GM21717 (cell line): ENCODE measurements at regions not wholly inside any gene's neighbourhood (a gene's known extent, or its start where the extent isn't known, plus 50 kb on each side); places are given as distances from the start of the nearest gene placed in this dataset.
A peak's percentile ranks its signal among the peaks of the same experiment; 100 is the strongest.

Experiments used
- ATAC-seq: cut with Tn5 transposase; IDR thresholded peaks from one replicate; pipeline ENCODE4 v1.9.1; 2021; ENCODE audit warnings: mild to moderate bottlenecking, moderate library complexity; ENCODE audit not compliant: unreplicated experiment

DNA sequence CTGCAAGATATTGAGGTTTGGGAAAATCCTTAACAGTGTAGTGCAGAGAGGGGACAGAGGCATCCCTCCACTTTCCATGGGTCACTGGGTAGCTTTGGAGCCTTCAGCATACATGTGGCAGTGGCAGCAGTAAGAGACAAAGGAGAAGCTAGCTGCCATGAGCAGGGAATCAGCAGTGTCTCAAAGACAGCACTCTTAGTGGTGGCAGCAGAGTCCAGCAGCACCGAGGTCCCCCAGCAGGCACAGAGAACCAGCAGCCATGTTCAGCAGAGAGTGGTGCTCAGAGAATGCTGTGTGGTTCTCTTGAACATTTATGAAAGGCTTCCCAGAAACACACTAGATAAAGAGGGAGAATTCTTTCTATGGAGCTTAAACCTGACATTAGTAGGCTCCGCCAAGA lies 308.5 kb downstream of the CENPC start:
- no peak for ATAC-seq

DNA sequence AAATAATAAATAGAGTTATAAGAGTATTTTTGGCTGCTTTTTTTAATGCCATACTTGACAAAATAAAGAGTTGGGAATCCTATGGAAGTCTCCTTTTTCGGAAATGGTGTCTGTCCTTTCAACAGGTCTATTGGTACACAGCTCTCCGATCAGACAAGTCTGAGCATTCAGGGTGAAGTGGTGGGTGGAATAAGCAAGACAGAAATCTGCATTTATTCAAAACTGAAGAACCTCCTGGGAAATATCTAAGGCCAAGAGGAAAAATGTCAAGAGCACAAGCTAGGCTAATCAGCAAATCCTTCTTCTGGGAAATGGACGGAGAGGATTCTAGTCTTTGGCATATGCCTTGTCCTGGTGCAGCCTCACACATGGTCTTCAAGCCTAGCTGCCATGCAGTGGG lies 309.0 kb downstream of the CENPC start:
- no peak for ATAC-seq

DNA sequence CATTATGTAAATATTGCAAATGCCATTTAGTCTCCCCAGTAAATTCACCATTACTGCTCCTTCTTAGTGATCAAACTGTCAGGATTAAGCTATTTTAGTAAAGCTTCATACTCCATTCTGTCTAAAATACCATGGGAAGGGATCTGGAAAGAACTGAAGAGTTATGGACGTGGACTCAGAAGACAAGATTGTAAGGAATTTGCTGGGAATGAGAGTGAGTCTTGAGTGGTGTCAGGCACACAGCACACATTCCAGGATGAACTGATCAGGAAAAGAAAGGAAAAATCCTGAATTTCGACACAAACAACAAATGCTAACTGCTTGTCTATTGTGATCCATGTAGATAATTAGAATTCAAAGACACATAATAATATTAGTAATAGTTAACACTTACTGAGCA lies 311.0 kb downstream of the CENPC start:
- no peak for ATAC-seq

DNA sequence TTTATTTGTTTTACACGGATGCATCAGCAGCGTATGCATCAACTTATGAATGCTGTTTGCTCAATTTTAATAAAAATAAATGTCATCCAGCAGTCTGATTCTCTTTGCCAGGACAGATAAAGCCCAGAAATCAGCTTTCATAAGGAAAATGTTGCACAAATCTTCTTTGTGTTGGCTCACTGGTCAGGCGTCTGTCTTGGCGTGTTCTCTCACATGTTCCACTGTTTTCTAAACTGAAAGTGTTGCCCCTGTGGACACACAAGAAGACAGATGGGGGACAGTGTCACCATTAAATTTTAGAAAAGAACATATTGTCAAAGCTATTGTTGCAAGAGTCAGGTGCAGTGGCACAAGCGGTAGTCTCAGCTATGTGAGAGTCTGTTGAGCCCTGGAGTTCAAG lies 316.2 kb downstream of the CENPC start:
- ATAC-seq = no peak

DNA sequence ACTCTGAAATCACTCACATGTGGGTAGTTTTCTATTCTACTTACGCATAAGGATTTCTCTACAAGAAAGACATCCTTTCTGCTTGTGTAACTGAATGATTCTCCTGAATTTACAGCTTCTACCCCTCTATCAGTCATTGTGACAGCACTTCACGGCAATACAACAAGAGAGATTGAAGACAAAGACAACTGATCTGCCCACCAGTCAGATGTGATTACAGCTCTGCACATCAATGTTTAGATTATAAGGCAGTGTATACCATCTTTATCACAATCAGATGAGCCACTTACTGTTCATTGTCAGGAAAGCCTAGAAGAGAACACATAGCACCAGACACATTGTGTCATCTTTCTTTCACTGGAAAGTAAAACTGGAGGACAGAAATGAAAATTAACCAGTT lies 324.4 kb downstream of the CENPC start:
- no peak for ATAC-seq

DNA sequence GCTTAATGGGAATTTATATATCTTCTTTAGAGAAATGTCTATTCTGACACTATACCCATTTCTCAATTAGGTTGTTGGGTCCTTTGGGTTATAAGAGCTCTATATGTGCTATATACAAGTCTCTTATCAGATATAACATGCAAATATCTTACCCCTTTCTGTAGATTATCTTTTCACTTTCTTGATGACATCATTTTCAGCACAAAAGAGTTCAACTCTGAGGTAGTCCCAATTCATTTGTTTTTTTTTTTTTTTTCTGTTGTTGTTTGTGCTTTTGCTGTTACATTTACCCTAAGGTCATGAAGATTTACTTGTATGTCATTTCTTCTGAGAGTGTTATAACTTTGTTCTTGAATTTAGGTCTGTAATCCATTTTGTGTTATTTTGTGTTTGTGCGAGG lies 326.4 kb downstream of the CENPC start:
- ATAC-seq = no peak

DNA sequence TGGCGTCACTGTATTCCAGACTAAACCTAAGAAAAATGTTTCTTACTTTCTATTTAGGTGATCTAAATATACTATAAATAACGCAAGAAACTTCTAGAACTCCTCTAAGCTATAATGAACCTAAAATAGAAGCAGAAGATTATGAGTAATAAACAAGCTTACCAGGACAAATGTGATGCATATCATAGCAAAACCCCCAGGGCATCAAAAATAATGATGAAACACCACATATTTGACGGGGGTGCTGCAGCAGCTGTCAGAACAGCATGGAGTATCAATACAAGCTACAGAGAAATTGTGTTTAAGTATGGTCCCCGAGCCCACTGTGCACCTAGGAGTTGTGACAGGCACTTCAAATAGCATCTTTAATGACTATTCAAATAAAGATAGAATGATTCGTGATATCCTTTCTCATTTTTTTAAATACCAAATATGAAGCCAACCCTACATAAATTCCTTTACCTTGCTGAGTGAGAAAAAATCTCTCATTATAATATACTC lies 337.3 kb downstream of the CENPC start:
- no peak for ATAC-seq

DNA sequence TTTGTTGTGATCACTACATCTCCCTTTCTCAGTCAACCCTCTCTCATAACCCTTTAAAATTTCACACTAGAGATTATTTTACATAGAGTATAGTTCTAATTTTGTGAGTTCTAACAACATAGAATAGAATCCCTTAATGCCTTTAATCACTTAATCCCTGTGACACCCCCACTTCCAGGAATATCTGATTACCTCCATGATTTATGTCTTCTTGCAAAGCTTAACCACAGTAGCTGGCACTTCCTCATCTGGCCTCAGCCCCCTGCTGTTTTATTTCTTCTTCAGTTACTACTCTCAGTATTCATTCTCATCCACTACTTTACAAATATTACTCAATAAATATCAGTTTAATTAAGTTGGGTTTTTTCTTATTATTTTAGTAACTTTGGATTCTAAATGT lies 340.9 kb downstream of the CENPC start:
- ATAC-seq = no peak

DNA sequence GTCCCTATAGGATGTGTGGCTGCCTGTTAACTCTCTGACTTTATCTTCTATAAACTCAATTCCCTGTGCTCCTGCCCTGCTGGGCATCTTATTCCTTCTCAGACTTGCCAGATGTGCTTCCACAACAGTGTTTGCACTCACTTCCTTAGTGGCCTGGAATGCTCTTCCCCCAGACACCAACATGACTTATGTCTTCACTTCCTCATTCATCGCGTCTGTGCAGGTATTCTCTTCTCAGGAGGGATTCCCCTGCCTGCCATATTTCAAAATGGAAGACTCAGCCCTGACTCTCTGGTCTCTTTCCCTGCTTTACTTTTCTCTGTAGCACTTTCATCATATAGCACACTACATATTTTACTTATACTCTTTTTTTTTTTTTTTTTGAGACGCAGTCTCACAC lies 344.0 kb downstream of the CENPC start:
- no peak for ATAC-seq

DNA sequence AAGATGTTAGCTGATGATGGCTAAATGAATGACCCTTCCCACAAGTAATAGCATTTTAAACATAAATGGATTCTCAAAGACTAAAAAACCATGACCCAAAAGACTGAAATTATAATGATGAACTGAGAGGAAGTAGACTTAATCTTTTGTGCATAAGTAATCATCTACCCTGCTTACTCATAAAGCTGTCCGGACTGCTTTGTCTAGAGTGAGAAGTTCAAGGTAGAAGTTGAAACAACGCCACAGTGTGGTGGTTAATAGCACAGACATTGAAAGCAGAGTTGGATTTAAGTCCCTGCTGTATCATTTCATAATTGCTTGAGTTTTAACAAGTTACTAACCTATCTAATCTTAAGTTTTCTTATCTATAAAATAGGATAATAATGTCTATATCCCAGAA lies 346.6 kb downstream of the CENPC start:
- no peak for ATAC-seq

DNA sequence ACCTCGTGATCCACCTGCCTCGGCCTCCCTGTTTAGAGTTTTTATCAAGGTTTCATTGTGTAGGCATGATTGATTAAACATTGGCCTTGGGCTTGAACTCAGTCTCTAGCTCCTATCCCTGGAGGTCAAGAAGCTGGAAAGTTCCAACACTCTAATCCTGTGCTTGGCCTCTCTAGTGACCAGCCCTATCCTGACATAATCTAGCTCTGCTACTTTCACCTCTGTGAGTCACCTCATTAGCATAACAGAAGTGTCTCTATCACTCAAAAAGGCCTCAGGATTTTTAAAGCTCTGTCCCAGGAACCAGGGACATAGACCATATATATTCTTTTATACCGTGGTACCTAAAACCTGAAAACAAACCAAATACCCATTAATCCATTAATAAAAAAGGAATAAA lies 377.5 kb downstream of the CENPC start:
- ATAC-seq = no peak

DNA sequence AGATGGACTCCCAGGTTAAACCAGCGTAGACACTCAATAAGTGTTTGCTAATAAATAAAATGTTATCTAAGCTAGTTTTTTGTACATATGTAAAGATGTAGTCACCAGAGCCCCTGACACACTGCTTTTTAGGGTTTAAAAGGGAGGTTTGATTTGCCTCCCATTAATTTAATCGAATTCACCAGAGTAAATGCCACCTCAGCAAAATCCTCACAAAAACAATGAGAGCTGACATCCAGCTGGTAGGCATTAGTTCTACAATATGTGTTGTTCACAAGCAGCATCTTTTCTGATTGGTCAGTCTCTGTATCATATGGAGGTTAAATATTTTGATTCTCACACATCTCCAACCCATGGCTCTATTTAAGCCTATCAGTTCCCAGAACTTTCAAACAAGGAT lies 382.6 kb downstream of the CENPC start:
- ATAC-seq = no peak

DNA sequence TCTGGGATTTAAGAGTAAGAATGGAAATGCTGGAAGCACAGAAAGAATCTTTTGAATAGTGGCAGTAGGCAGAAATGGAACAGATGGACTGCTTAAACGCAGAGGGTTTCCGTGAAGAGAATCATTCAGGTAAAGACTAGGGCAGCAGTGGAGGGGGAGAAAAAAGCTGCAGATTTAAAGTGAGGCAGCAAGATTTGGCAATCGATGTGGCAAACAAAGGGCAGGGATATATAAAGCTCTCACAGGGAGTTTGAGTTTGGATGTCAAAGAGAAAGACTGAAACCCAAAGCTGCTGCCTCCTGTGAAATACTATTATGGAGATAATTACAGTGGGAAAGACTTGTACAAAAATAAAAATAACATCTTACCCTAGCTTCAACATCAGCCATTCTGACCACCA lies 384.0 kb downstream of the CENPC start:
- no peak for ATAC-seq

DNA sequence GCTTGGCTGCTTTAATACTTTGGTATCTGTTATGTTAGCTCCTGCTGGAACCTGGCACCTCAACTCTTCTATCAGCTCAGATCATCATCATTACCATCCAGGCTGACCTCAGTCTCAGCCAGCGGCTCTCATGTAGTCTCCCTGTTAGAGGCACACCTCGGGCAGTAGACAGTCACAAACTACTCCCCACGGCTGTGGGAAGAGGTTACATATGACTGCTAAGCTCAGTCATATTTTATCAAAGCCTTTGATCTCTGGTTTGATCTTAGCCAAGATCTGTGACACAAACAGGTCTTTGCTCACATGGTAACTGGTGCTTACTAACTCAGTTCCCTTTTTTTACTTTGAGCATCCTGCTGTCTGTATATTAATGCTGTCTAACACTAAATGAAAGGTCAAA lies 384.9 kb downstream of the CENPC start:
- no peak for ATAC-seq

DNA sequence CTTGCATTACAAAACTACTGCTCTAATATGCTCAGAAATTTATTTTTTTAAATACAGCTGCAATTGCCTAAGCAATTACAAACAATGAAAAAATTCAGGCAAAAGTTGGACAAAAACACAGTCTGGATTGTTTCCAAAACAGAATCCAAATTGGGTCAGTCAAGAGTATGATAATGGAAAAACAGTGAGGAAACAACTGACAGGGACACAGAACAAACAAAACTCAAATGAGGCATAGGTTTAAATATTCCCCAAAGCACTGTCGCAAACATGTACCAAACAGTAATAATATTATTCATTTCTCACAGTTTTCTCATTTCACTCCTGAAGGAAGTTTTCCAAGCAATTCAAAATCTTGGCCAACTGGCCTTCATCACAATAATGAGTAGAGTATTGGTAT lies 386.6 kb downstream of the CENPC start:
- no peak for ATAC-seq

DNA sequence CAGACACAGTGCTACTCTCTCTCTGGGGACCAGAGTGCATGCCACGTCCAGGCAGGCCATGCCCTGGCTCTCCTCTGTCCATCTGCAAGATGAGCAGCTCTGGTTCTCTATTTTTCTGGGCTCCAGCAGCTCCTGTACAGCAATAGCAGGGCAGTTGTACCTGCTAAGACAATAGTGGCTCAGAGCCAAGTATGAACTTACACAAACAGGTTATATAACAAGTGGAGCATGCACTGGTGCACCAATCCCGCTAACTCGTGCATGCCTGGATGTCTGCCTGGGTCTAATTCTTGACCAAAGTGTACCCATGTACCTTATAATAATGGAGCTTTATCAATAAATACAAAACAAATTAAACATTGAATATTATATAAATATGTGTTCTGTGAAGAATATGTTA lies 392.3 kb downstream of the CENPC start:
- ATAC-seq = no peak

DNA sequence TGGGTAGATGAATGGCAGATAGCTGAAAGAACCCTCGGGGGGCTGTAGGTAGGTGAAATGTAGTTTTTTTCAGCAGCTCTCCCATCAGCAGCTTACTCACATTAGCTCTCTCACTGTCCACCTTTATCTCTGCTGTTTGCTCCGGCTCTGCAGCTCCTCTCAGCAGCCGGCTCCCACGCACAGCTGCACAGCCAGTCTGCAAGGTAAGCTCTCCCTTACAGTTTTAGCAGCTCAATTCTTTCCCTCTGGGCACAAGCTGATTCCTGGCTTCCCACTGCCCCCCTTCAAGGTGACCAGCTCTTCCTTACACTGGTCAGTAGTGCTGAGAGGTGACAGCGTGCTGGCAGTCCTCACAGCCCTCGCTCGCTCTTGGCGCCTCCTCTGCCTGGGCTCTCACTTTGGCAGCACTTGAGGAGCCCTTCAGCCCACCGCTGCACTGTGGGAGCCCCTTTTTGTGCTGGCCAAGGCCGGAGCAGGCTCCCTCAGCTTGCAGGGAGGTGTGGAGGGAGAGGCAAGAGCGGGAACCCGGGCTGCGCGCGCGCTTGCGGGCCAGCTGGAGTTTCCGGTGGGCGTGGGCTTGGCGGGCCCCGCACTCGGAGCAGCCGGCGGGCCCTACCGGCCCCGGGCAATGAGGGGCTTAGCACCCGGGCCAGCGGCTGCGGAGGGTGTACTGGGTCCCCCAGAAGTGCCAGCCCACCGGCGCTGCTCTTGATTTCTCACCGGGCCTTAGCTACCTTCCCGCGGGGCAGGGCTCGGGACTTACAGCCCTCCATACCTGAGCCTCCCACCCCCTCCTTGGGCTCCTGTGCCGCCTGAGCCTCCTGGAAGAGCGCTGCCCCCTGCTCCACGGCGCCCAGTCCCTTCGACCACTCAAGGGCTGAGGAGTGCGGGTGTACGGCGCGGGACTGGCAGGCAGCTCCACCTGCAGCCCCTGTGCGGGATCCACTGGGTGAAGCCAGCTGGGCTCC lies 393.6 kb downstream of the CENPC start:
- ATAC-seq = no peak

DNA sequence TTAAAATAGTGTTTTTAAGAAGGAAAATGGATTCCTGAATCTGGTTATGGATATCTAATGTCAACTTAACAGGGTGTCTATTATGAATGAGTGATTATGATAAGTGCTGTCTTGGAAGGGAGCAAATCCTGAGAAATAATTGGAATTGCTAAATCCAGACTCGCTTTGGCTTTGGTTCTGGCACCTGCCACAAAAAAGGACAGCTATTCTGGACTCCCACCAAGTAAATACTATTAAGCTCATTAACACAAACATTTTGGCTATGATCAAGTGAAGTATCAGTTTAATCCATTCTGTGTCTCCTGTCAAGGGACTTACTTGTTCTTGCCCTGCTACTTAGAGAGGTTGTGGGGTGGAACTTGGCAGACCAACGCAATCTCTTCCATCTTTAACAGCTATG lies 403.7 kb downstream of the CENPC start:
- no peak for ATAC-seq

DNA sequence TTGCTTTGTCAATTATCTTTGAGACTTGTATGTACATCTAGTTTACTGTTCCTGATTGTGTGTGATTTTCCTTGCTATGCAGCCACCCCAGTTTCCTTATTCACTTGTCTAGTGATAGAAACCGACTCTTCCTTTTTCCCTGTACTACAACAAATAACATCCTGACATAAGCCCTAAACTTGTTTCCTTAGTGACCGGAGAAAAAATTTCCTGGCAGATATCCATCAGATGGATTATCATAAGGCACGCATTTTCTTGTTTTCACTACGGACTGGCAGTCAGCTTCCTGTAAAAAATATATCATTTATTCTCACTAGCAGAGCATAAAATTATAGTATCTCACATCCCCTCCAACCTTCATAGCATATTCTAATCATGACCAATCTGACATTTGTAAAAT lies 410.7 kb downstream of the CENPC start:
- ATAC-seq = no peak

DNA sequence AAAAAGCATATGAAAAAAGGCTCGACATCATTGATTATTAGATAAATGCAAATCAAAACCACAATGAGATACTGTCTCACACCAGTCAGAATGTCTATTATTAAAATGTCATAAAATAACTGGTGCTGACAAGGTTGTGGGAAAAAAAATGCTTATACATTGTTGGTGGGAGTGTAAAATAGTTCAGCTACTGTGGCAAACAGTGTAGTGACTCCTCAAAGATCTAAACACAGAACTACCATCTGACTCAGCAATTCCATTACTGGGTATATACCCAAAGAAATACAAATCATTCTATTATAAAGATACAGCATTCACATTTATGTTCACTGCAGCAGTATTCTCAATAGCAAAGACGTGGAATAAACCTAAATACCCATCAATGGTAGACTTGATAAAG lies 412.1 kb downstream of the CENPC start:
- ATAC-seq = no peak

DNA sequence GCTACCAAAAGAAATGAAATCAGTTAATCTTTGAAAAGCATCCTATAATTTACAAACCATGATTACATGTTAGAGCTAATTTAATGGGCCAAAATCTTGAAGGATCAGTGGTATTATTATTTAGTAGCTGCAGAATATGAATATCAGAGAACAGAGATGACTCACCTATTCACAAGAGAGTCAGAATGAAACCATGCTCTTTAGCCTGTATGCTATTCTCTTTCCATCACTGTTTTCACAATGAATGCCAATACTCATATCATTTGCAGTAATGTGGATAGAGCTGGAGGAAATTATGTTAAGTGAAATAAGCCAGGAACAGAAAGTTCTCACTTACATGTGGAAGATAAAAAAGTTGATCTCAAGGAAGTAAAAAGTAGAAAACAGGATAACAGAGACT lies 414.1 kb downstream of the CENPC start:
- peak; percentile 97 for ATAC-seq

DNA sequence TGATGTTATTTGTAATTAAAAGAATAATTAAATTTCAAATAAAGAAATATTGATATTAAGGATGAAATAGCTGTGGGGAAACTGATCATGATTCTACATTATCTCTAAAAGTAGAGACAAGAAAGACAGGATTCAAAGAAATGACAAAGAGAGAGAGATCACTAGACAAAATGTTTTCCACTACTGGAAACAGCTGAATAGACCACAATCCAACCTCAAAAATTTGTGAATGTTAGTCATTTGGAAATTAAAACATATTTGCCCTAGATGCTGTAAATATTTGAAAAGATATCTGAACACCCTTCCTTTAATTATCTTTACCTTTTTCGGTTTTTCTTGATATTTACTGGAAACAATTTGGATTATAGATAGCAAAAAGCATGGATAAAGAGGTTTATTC lies 414.9 kb downstream of the CENPC start:
- ATAC-seq = no peak

DNA sequence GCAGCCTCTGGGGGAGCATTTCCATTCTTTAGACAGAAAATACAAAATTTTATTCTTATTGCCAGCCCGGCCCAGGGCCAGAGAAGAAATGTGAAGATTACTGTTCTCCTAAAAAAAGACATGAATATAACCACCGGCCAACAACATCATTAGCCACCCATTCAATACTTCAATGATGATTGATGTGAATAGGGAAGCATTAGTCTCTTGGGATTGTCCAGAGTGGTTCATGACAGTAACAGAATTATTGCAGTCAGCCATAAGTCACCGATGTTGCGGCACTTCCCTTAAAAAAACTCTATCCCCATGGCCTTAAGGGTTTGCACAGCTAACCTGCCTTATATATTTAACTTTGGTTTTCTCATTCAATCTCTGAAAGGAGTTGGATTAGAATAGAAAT lies 418.7 kb downstream of the CENPC start:
- ATAC-seq = no peak
